ENCODE measurements at regions not wholly inside any gene's neighbourhood (a gene's known extent, or its start where the extent isn't known, plus 50 kb on each side); places are given as distances from the start of the nearest gene placed in this dataset.

DNA sequence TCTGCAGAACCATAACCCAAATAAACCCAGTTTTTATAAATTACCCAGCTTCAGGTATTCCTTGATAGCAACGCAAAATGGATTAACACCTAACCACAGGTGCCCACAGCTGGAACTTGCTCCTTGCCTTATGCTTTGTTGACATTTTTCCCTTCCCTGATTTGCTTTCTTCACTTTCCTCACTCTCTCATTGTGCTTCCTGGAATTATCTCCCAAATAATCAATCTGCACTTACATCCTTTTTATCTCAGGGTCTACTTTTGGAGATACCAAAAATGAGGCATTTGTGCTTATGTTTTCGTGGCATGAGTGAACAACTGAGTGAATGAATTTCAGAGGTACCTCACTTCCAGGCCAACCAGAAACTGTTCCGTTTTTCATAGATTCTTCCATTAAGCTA is 374.3 kb downstream of the DOK5 start:
- CTCF ChIA-PET, result no interaction called here

DNA sequence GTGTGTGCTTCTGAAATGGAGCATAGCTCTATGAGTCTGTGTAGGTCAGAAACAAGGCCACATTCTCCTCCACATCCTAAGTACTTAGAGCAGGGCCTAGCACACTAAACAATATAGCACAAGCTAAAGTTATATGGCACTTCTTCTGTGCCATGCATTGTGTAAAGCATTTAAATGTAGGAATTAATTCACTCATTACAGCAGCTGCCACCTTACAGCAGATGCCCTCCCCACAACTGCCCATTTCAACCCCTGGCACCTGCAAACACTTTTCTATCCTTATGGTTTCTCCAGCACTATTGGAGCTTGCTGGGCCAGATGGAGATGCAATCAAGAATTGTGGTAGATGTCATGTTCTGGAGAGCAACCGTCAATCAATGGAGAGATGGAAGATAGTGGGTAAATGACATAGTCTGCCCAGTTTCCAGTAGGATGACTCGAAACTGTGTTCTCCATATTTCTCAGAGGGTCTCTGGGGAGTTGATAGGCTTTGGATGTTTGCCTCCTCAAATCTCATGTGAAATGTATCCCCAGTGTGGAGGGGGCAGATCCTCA is 373.7 kb downstream of the DOK5 start:
- ChIA-PET RAD21 (ENCODE audit: unreplicated experiment) (no interaction called here), POLR2A (no interaction called here), CTCF (no interaction called here), SMC1A (ENCODE audit: uncharacterized antibody, unreplicated experiment) (no interaction called here)
- no peaks in the 10 kb centered on the region for H3K27me3 ChIP-seq (replicated peaks in 1 of 2; ENCODE audit: control insufficient read depth in 2 of 2, insufficient read depth in 2 of 2, low read length in 1 of 2)
- H3K36me3 ChIP-seq (ENCODE audit: control insufficient read depth in 2 of 2, insufficient read depth in 2 of 2, low read length in 1 of 2), result no peaks in the 10 kb centered on the region
- H3K4me1 ChIP-seq (ENCODE audit: control insufficient read depth, insufficient read depth, low read length), result no peaks in the 10 kb centered on the region
- DNase-seq (ENCODE audit: low read depth, low spot score) (no peak), ATAC-seq (no peak), FAIRE-seq (no peak)
- BruUV-seq (replicated peaks), result no TSS peak
- H3K9ac ChIP-seq (ENCODE audit: control insufficient read depth, insufficient read depth, low read length), result no peak overlapping the region
- H4K20me1 ChIP-seq (ENCODE audit: control insufficient read depth, insufficient read depth), result no peaks in the 10 kb centered on the region
- H3K9me3 ChIP-seq (replicated peaks; ENCODE audit: control insufficient read depth, insufficient read depth, low read length), result no peaks in the 10 kb centered on the region
- H3K27ac ChIP-seq (ENCODE audit: control insufficient read depth, insufficient read depth), result no peak overlapping the region
- 4% methylated on average over 2 of the region's 2 CpGs for WGBS (ENCODE audit: insufficient coverage, insufficient replicate concordance, low lambda C conversion rate, missing lambda C conversion rate)
- no peak for TF ChIP-seq NR2C1 (IDR thresholded peaks at IDR 0.05)
- TF ChIP-seq SP1 (IDR thresholded peaks at IDR 0.05; ENCODE audit: low read depth, low read length), result no peak
- TF ChIP-seq BRCA1 (IDR thresholded peaks at IDR 0.05; ENCODE audit: low read depth, low read length), result no peak
- TF ChIP-seq, protein P1, sequence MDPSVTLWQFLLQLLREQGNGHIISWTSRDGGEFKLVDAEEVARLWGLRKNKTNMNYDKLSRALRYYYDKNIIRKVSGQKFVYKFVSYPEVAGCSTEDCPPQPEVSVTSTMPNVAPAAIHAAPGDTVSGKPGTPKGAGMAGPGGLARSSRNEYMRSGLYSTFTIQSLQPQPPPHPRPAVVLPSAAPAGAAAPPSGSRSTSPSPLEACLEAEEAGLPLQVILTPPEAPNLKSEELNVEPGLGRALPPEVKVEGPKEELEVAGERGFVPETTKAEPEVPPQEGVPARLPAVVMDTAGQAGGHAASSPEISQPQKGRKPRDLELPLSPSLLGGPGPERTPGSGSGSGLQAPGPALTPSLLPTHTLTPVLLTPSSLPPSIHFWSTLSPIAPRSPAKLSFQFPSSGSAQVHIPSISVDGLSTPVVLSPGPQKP (IDR thresholded peaks at IDR 0.05; ENCODE audit: low read depth, low read length), result no peak
- no peak for TF ChIP-seq BACH1 (IDR thresholded peaks at IDR 0.05; ENCODE audit: borderline replicate concordance)
- TF ChIP-seq, protein P2, sequence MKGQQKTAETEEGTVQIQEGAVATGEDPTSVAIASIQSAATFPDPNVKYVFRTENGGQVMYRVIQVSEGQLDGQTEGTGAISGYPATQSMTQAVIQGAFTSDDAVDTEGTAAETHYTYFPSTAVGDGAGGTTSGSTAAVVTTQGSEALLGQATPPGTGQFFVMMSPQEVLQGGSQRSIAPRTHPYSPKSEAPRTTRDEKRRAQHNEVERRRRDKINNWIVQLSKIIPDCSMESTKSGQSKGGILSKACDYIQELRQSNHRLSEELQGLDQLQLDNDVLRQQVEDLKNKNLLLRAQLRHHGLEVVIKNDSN (IDR thresholded peaks at IDR 0.05; ENCODE audit: borderline replicate concordance, extremely low read length, insufficient read depth, low read depth, low read length), result no peak
- TF ChIP-seq, protein P3, sequence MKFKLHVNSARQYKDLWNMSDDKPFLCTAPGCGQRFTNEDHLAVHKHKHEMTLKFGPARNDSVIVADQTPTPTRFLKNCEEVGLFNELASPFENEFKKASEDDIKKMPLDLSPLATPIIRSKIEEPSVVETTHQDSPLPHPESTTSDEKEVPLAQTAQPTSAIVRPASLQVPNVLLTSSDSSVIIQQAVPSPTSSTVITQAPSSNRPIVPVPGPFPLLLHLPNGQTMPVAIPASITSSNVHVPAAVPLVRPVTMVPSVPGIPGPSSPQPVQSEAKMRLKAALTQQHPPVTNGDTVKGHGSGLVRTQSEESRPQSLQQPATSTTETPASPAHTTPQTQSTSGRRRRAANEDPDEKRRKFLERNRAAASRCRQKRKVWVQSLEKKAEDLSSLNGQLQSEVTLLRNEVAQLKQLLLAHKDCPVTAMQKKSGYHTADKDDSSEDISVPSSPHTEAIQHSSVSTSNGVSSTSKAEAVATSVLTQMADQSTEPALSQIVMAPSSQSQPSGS (IDR thresholded peaks at IDR 0.05; ENCODE audit: low read length), result no peak
- no peak overlapping the region for H3K4me3 ChIP-seq
- in situ Hi-C loops (cut with MboI), result no loop called here
- intact Hi-C loops (cut with micrococcal nuclease; ENCODE audit: unreplicated experiment), result no loop called here
- no peaks in the 10 kb centered on the region for H3K79me2 ChIP-seq (ENCODE audit: control insufficient read depth, insufficient read depth, low read length)
- no peak overlapping the region for H3K4me2 ChIP-seq (ENCODE audit: control insufficient read depth, insufficient read depth)
- no peak overlapping the region for H2AFZ ChIP-seq (ENCODE audit: control insufficient read depth, low read depth, low read length)

More for the DNA sequence above, 374.3 kb downstream of the DOK5 start:
- no peaks in the 10 kb centered on the region for H3K9me3 ChIP-seq (replicated peaks; ENCODE audit: control insufficient read depth, insufficient read depth, low read length)
- FAIRE-seq (no peak), DNase-seq (ENCODE audit: low read depth, low spot score) (no peak), ATAC-seq (no peak)
- in situ Hi-C loops (cut with MboI), result no loop called here
- H3K4me3 ChIP-seq, result no peak overlapping the region
- H3K9ac ChIP-seq (ENCODE audit: control insufficient read depth, insufficient read depth, low read length), result no peak overlapping the region
- no peaks in the 10 kb centered on the region for H3K79me2 ChIP-seq (ENCODE audit: control insufficient read depth, insufficient read depth, low read length)
- SMC1A ChIA-PET (ENCODE audit: uncharacterized antibody, unreplicated experiment), result interaction anchor here (0.6 kb wide), 1 partner anchor 116 kb away, joined by 3 read pairs; no protein-coding TSS in a partner anchor
- no peak for TF ChIP-seq PML (IDR thresholded peaks at IDR 0.05; ENCODE audit: low read length)
- TF ChIP-seq ZNF384 (IDR thresholded peaks at IDR 0.05; ENCODE audit: borderline replicate concordance, low read depth, low read length), result no peak
- TF ChIP-seq IKZF1 (conservative IDR thresholded peaks at IDR 0.05), result no peak
- no peak for TF ChIP-seq ZNF24 (IDR thresholded peaks at IDR 0.05)
- no peak for TF ChIP-seq BHLHE40 (IDR thresholded peaks at IDR 0.05; ENCODE audit: borderline replicate concordance in 1 of 2, low read depth in 2 of 2, low read length in 1 of 2)
- no peaks in the 10 kb centered on the region for H3K27me3 ChIP-seq (replicated peaks in 1 of 2; ENCODE audit: control insufficient read depth in 2 of 2, insufficient read depth in 2 of 2, low read length in 1 of 2)
- no peak overlapping the region for H2AFZ ChIP-seq (ENCODE audit: control insufficient read depth, low read depth, low read length)
- no peak overlapping the region for H3K27ac ChIP-seq (ENCODE audit: control insufficient read depth, insufficient read depth)
- 13% methylated on average over 3 of the region's 3 CpGs for WGBS (ENCODE audit: insufficient coverage, insufficient replicate concordance, low lambda C conversion rate, missing lambda C conversion rate)
- BruUV-seq (replicated peaks), result no TSS peak
- RAD21 ChIA-PET (ENCODE audit: unreplicated experiment), result no interaction called here
- intact Hi-C loops (cut with micrococcal nuclease; ENCODE audit: unreplicated experiment), result no loop called here
- H3K4me2 ChIP-seq (ENCODE audit: control insufficient read depth, insufficient read depth), result no peak overlapping the region
- POLR2A ChIA-PET, result no interaction called here
- H4K20me1 ChIP-seq (ENCODE audit: control insufficient read depth, insufficient read depth), result no peaks in the 10 kb centered on the region
- no peaks in the 10 kb centered on the region for H3K4me1 ChIP-seq (ENCODE audit: control insufficient read depth, insufficient read depth, low read length)
- H3K36me3 ChIP-seq (ENCODE audit: control insufficient read depth in 2 of 2, insufficient read depth in 2 of 2, low read length in 1 of 2), result no peaks in the 10 kb centered on the region

Measured in GM12878 (cell line).